CD4-positive, alpha-beta T cell treated with Interleukin-1 beta for 1 hour (primary cell): ENCODE measurements at regions not wholly inside any gene's neighbourhood (a gene's known extent, or its start where the extent isn't known, plus 50 kb on each side); places are given as distances from the start of the nearest gene placed in this dataset.
"Not testable (repeated sequence)": the region's sequence is repeated elsewhere in the genome, so short reads cannot be mapped to it uniquely, and the experiment has no call there.

Experiments used
- DNase-seq, 2 donors: peaks; one replicate each; pipeline ENCODE4 v3.0.0-alpha.2; 2020 to 2022

DNA sequence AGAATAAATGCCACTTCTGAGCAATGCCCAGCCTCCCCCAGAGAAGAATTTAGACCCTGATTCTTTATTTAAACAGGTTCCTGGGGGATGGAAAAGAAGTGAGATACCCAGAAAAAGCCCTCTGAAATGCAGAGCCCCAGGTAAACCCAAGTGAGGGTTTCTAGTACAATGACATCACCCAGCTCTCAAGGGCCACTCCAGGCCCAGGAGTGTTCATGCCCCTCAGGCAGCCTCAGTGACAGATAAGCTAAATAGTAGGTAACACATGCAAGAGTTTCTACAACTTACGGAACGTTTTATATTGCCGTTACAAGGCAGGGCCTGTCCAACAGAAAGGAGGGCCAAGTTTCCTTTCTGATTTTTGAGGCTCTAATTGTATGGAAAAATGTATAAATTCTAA is 683.7 kb upstream of the SALL1 start:
- no peak for DNase-seq

DNA sequence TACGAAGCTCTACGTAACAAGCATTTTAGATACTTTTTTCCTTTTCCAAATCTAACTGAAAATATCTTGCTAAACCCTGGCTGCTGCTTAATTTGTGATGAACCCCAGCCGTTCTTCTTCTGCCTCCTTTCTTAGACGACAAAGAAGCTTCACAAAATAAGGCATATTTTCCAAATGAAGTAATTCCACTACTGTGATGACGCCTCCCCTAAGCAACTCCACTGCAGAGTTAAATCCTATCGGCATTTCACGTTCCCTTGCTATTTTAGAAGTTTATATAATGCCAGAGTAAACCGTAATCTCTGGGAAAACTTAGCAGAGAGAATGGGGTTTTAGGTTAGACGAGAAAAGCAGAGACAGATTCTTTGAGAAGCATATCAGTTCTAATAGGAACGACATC is 683.1 kb upstream of the SALL1 start:
- no peak for DNase-seq

DNA sequence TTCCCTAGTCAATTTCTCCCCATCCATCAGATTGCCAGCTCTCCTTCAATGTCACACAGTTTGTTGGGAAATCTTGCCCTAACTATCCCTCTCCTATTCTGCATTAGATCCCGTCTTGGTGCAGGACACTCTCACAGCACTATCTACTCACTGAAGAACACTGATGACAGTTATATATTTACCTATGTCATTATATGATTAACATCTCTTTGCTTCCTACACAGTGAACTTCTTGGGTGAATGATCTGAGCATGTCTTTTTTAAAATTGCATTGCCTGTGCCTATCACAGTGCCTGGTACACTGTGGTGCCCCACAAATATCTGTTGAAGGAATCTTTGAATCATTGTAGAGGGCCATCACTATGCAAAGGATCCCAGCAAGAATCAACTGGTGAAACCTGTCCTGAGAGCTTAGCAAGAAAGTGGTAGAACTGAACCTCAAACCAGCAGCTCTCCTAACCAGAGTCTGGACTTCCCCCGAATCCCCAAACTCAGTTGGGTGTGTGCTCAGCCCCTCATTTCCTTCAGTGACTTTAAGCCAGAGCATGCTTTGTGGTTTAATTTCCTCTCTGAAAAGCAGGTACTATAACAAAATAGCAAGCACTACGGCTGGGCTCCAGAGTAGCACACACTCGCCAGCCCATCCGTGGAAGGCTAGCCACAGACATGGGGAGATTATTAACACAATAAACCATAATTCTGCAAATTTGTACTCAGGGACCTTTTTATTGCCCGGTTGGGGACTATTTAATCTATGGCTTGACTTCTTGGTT is 680.7 kb upstream of the SALL1 start:
- DNase-seq = no peak

DNA sequence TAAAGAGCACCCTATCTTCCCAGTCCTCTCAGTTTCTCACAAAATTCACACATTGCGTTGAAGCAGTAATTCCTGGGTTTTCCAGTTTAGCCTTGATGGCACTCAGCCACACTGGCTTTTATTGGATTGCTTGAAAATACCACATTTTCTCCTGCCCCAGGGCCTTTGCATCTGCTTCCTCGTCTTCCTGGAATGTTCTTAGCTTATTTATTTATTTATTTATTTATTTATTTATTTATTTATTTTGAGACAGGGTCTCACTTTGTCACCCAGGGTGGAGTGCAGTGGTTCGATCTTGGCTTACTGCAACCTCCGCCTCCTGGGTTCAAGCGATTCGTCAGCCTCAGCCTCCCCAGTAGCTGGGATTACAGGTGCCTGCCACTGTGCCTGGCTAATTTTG is 680.0 kb upstream of the SALL1 start:
- DNase-seq = not testable (repeated sequence)

DNA sequence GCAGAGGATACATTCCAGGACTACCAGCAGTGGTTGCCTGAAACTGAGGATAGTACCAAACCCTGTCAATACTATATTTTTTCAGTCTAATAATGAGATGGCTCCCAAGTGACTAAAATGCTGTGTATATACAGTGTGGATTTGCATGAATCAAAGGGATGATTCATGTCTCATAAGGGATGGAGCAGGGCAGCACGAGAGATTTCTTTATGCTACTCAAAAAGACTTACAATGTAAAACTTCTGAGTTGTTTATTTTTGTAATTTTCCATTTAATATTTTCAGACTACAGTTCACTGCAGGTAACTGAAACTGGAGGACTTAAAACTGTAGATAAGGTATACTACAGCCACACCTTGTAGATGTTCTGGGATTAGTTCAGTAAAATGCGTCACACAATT is 674.7 kb upstream of the SALL1 start:
- no peak for DNase-seq

DNA sequence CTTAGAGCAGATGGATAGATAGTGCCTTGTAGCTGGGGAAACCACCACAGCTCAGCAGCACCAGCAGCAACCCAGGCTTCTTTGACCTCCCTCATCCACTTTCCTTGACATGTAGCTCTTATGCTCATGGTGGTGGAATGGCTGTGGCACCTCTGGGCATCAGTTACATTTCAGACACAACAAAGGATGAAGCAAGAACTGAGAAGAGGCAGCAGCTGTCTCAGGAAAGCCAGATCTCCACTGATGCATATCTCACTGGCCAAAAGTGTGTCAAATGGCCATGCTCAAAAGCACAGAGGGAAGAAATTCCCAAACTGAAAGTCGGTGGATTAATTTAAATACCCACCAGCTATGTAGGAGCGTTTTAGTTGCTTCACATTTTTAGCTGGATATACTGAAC is 671.4 kb upstream of the SALL1 start:
- DNase-seq = no peak

DNA sequence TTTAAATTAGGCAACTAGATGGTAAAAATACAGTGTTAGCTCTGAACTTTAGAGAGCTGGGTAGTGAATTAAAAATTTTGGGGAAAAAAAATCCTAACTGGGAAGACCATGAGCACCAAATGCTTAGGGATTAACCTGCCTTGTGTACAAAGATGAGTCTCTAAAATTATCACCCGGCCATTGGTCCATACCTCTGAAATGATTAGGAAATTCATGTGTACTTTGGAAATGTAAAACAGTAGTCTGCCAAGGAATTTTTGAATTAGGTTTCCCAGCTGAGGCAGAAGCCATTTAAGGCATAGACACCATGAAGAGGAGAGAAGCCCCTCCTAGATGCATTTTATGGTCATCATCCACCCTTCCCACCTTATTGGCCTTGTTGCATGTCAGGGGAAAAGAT is 670.5 kb upstream of the SALL1 start:
- no peak for DNase-seq

DNA sequence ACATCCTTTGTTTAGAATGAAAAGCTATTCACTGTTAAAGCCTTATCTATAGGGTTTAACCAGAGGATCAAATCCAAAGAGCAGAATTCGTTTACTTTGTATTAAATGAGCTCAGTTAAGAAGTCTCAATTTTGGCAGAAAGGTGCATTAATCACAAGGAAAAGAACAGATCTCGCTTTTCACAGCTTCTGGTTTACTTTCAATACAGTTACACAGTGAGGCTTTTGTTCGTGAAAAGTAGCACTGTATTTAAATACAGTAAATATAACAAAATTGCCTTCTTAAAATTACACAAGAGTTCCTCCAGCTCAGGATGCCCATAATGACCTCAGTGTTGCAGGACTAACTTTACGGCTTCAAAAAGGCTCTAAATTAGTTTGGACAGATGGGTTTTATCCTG is 669.1 kb upstream of the SALL1 start:
- DNase-seq = no peak

DNA sequence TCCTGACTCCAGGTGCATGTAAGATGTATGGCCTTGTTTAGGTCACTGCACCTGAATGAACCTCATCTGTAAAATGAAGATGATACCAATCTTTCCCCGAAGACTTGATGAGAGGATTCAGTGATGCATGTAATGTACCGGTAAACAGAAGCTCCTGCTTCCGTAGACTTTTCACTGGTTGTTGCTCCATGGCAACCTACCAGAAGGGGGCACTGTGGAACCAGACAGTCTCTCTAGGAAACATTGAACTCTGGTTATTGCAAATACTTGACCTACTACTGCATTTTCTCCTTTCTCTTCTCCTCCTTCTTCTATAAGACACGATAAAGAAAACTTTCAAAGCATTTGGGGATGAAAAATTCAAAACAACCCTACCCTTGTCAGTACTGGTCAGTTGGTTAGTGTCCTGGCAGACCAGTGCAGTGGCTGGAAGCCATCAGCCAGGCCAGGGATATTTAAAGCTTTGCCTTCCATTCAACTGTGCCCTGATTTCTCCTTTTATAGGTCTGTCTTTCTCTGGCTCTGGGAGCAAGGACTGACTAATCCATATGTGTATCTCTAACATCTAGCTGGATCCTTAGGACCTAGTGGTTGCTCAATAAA is 667.4 kb upstream of the SALL1 start:
- DNase-seq = no peak

DNA sequence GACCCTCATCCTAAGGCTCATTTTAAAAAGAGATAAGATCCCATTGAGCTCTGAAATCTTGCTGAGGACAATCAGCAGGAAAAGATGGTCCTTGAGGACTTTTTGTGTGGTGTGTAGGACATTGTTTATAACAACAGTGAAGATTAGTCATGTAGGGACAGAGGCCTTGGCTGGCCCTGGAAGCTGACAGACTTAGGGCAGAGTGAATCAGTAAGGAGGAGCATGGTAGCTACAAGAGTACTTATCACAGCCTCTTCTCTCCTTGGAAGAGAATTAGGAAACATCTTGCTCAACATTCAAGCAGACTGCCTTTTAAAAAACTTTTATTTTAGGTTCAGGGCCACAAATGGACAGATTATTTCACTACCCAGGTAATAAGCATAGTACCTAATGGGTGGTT is 665.9 kb upstream of the SALL1 start:
- DNase-seq = no peak

DNA sequence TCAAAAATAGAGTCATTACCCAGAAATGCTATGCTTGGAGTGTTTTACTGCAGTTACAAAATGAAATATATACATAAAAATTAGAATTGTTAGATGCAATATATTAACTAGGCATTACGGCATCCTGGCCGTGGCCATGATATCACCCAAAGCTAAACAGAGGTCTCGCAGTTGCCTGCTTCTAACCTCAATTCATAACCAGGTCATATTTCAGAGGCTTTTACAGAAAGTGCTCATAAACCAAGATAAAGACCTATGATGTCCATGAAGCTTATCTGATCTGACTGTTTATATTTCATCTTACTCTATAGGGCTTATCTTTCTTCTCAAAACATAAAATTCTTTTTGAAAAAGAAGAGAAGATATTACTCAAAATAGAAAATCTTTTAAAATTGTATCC is 664.5 kb upstream of the SALL1 start:
- DNase-seq = no peak

DNA sequence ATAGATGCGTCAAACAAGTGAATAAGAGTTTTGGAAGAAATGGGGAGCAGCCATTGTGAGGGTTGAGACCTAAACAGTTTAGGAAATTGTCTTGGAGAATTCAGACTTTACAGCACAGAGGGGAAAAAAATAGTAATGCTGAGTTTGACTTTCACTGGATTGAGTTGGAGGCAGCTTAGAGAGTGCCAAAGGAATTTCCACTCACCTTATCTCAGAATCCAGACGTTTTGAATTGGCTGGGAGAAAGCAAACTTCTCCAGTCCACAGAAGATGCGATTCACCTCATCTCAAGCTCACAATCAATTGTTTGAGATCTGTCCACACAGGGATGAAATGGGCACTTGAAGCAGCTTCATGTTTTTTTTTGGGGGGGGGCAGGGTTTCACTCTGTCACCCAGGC is 663.5 kb upstream of the SALL1 start:
- no peak for DNase-seq

DNA sequence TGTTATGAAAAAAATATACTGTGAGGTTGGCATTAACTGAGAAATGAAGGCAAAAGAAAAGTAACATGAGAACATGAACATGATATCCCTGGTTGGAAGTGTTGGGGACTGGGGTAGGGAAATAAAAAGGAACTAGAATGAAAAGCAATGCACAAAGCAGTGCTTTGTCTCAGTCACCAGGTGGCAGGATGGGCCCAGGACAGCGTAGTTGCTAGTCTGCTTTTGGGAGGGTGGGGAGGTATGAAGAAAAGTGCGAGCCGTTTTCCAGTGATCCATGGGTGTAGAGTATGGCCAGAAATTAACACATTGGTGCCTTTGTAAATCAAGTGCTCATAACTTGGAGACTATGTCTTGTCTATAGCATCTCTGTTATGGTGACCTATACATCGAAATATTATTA is 662.5 kb upstream of the SALL1 start:
- DNase-seq = no peak

DNA sequence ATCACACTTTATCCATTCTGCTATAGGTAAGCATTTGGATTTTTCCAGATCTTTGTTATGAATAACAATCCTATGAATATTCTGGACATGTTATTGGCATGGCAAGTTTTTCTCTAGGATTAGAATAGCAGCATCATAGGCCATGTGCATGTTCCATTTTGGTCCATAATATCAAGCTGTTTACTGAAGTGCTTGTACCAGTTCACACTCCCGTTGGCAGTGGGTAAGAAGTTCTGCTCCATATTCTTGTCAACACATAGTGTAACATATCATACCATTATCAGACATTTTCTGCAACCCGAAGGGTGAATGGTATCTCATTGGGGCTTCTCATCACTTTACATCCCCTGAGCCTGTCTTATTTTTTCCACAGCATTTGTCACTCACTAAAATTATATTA is 661.9 kb upstream of the SALL1 start:
- no peak for DNase-seq

DNA sequence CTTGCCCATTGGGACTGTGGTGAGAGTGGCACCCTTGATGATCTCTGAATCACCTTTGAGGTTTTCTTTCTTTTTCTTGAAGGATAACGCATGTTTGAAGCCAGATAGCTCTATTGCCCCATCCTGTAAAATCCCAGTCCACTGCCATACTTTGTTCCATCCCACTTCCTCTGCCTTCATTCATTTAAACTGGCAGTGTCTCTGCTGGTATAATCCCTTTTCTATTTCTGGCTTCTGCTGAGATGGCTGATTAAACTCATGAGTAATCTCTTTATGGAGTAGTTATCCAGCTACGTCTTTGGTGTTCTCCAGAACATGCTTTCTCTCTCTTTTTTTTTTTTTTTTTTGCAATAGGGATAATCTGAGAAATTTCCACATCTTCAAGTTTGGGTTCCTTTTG is 656.5 kb upstream of the SALL1 start:
- DNase-seq = no peak

DNA sequence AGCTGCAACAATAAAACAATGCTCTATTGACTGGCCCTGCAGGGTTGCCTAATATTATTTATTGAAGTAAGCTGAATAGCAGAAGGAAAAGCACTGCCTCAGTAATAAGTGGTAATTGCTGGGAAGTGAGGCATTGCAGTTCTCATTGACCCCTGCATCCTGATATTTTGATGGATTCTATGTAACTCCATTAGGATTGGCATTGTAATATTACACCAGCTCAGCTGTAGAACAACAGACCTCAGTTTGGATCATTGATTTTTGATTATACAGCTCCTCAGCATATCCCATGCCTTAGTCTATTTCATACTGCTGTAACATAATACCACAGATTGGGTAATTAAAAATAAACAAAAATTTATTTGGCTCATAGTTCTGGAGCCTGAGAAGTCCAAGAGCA is 650.6 kb upstream of the SALL1 start:
- no peak for DNase-seq

DNA sequence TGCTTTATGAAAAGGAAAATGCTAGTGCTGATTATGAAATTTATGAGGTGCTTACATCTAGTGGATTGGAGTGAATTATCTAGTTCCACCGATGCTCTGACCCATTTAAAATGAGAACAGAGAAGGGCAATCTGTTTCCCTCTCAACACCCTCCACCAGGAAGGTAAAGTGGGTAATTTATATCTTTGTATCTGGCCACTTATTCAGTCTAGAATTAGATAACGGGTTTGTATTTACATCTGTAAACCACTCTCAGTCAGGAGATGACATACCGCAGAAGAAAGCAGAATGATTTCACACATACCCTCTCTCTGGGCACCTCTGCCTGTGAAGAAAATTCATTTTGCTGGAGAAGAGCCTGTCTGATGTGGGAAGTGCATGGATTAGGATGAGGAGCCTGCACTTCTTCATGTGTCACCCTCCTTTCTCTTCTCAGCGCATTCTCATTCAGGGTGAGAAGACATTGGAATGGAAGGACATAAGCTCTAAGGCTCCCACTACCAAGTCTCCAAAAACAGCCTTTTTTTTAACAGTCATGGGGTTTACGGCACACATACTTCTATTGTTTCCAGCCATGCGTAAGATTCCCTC is 646.7 kb upstream of the SALL1 start:
- no peak for DNase-seq

DNA sequence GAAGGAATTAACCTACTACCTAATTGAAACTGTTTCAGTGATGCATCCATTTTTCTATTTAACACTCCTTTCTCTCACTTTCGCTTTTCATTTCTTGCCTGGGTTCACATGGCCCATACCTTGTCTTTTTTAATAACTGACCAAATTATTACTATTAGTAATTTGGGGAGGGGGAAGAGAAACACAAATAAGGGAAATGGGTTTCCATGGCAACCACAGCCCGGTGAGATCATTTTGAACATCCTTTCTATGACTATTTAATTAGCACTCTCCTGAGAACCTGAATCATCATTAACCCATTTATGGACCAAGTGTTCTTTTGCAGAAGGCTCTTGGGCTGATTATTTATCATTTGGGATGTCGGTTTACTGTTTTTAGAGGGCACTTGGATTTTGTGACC is 628.2 kb upstream of the SALL1 start:
- no peak for DNase-seq

DNA sequence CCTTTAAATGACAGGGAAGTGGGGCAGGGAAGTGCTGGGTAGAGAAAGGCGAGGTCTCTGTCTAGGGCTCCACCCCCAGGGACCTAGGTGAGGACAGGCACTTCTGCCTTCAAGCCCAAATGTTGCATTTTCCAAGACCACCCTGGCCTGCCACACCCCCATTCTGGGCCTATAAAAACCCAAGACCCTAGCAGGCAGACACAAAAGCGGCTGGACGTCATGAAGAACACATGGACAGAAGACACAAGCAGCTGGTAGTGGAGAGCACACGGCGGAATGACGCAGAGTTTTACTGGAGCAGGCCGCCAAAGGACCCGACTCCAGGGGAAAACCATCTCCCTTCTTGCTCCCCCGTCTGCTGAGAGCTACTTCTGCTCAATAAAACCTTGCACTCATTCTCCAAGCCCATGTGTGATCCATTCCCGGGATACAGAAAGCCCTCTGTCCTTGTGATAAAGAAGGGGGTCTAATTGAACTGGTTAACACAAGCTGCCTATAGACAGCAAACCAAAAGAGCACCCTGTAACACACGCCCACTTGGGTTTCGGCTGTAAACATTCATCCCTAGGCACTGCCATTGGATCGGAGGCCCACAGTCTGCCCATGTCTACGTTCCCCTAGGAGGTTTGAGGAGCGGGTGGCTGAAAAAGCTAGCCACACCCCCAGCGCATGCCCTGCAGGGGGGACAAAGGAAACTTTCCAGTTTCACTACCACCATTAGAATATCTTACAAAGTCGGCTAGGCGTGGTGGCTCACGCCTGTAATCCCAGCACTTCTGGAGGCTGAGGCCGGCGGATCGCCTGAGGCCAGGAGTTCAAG is 622.2 kb upstream of the SALL1 start:
- no peak for DNase-seq

DNA sequence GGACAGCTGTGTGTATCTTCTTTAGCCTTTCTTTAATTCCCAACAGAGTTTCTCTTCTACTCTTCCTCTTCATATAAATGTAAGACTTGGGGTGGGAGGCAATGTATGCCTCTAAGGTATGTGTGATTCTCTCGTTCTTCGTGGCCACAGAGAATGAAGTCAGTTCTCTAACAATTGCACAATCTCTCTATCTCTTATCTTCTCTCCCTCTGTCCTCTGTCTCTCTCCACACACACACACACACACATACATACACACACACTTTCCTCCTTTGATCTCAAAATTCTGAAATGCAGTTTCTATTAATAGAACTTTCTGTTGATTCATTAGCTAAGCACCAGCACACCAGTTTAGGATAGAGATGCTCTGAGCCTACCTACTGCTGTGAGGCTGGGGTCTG is 615.7 kb upstream of the SALL1 start:
- no peak for DNase-seq

DNA sequence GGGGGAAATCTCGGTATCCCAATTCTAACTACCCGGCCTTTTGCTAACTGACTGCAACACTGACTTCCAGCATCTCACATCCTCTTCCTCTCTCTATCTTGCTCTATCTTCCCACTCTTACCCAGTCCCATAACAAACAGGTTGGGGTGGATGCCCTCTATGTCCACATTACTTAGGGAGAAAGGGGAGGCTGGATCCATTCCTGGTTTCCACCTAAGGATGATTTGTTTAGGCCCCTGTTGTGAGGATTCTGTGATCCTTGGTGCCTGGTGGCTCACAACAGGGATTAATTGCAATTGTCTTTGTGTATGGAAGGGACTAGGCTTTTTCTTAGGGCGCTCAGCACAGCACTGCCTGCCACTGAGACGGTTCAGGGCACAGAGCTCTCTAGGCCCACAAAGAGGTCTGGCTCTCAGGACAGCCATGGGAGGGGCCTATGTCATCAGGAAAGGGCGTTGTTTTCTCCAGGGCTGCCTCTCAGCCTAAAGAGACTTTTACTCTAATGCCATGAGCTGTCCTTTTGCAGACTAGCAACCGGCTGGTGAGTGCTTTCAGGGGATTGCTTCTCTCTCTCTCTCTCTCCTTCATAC is 612.1 kb upstream of the SALL1 start:
- DNase-seq = no peak

DNA sequence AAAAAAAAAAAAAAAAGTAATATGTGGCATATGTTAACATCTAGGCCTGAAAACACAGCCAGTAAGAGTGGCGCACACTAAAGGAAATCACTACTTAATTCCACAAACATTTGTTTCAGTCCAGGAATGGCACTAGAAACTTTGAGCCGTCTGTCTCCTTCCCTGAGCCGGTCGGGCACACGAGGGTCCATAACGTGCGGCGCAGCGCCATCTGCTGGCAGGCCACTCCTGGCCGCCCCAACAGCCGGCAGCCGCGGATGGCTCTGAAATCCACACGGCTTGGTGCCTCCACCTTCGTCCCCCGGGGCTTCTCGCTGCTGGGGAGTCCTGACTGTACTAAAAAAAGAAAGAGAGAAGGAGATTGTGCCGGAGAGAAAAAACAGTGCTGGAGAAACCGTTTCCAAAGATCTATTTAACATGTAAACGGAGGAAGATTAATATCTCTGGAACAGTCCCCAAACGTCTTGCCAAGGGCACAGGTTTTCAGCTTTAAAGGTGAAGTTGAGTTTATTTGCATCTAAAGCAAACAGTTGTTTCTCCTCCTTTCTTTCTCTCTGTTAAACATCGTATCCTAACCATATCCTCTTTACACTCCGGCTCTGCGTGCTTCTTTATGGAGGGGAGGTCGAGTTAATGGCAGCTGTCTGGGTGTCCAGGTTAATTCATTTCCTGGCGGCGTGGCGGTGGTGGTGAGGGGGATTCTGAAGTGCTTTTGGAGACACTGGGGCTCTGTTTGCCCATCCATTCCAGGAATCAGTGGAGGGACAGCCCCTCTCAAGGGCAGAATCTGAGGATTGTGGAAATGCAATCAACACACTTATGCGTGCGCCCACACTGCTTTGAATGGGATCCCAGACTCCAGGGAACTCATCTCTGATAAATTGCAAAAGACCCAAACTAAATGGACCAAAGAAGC is 611.3 kb upstream of the SALL1 start:
- DNase-seq = peak; percentile 1 to 2
